ENCODE measurements at regions not wholly inside any gene's neighbourhood (a gene's known extent, or its start where the extent isn't known, plus 50 kb on each side); places are given as distances from the start of the nearest gene placed in this dataset.
A peak's percentile ranks its signal among the peaks of the same experiment; 100 is the strongest.

DNA sequence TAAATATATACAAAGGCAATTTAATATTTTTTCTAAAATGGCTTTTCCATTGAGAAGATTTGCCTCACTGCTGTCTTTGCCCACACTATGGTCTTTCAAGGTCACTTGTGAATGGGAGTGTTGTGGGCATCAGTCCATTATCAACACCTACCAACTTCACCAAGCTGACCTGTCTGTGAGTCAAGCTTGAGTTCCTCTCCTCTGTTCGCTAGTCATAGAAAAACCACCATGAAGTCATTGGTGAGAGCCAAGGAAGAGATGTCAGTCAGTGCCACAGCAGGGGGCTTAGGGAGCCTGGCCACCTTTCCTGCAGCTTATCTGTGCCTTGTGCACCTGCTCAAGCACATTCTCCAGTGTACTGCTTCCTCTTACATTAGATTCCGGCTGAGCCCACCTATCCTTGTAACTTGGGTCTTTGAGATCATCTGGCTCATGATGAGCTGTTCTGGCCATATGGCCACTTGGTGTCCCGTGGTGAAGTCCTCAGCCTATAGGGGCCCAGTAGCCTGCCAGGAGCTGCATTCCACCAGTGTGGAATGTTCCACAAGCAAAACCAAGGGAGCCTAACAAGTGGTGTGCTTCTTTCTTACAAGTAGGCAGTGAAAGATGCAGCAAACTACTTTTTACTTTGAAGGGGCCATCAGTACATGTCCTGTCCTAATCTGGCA lies 80.8 kb upstream of the C12orf71 start:
- Histone ChIP-seq H3K9me1 (replicated peaks; ENCODE audit: control insufficient read depth, extremely low read depth, insufficient read depth, low read length) (no peaks in the 10 kb centered on the region), H3K36me3 (ENCODE audit: control insufficient read depth in 2 of 2, extremely low read depth in 1 of 2, insufficient read depth in 2 of 2, low read length in 2 of 2) (no peaks in the 10 kb centered on the region), H3K4me1 (ENCODE audit: control insufficient read depth, extremely low read depth, insufficient read depth, low read length) (peaks cover 24% of the 10 kb centered on the region), H3K9ac (replicated peaks; ENCODE audit: extremely low read depth, insufficient read depth, low read length) (no peak overlapping the region), H3K4me3 (replicated peaks in 1 of 3; ENCODE audit: insufficient read depth in 1 of 3, low read depth in 1 of 3, low read length in 3 of 3) (no peak overlapping the region), H3K4me2 (ENCODE audit: insufficient read depth, low read length) (peak overlapping the region; percentile 30), H3K9me3 (replicated peaks; ENCODE audit: control insufficient read depth, insufficient read depth, low read length) (no peaks in the 10 kb centered on the region), H3K27me3 (ENCODE audit: control insufficient read depth in 2 of 2, insufficient read depth in 2 of 2, low read length in 2 of 2) (no peaks in the 10 kb centered on the region), H4K20me1 (replicated peaks; ENCODE audit: control insufficient read depth, extremely low read depth, insufficient read depth, low read length) (no peaks in the 10 kb centered on the region), H2AFZ (ENCODE audit: low read depth, low read length) (no peak overlapping the region), H3K27ac (ENCODE audit: insufficient read depth, low read depth, low read length) (peak overlapping the region; percentile 66), H3K79me2 (ENCODE audit: control insufficient read depth, insufficient read depth, low read length) (no peaks in the 10 kb centered on the region)
- TF ChIP-seq JUN (IDR thresholded peaks at IDR 0.05; ENCODE audit: borderline replicate concordance, insufficient read depth, insufficient read length, low read depth) (peak; percentile 42), FOS (IDR thresholded peaks at IDR 0.05; ENCODE audit: borderline replicate concordance, insufficient read depth, low read length) (peak; percentile 86), POLR2AphosphoS5 (IDR thresholded peaks at IDR 0.05; ENCODE audit: insufficient read depth, low read depth, low read length) (peak; percentile 70), EZH2 (IDR thresholded peaks at IDR 0.05; ENCODE audit: borderline replicate concordance, low read depth, low read length, severe bottlenecking) (no peak), MYC (IDR thresholded peaks at IDR 0.05; ENCODE audit: low read depth, low read length) (no peak), POLR2A (IDR thresholded peaks at IDR 0.05; ENCODE audit: low read depth, low read length) (no peak), GATA2 (IDR thresholded peaks at IDR 0.05; ENCODE audit: insufficient read depth, insufficient read length, low read depth, low read length) (peak; percentile 80)
- TF ChIP-seq, protein P1, sequence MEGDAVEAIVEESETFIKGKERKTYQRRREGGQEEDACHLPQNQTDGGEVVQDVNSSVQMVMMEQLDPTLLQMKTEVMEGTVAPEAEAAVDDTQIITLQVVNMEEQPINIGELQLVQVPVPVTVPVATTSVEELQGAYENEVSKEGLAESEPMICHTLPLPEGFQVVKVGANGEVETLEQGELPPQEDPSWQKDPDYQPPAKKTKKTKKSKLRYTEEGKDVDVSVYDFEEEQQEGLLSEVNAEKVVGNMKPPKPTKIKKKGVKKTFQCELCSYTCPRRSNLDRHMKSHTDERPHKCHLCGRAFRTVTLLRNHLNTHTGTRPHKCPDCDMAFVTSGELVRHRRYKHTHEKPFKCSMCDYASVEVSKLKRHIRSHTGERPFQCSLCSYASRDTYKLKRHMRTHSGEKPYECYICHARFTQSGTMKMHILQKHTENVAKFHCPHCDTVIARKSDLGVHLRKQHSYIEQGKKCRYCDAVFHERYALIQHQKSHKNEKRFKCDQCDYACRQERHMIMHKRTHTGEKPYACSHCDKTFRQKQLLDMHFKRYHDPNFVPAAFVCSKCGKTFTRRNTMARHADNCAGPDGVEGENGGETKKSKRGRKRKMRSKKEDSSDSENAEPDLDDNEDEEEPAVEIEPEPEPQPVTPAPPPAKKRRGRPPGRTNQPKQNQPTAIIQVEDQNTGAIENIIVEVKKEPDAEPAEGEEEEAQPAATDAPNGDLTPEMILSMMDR (IDR thresholded peaks at IDR 0.05; ENCODE audit: extremely low read depth in 1 of 2, insufficient read depth in 1 of 2, low read depth in 1 of 2, low read length in 2 of 2) = no peak
- TF ChIP-seq, protein P2, sequence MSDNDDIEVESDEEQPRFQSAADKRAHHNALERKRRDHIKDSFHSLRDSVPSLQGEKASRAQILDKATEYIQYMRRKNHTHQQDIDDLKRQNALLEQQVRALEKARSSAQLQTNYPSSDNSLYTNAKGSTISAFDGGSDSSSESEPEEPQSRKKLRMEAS (IDR thresholded peaks at IDR 0.05; ENCODE audit: insufficient read depth, insufficient read length) = no peak
- no TSS peak for BruUV-seq (replicated peaks)
- CTCF ChIA-PET = interaction anchor here (0.9 to 2.8 kb wide), 3 partner anchors 12 to 148 kb away, joined by 3 to 8 read pairs (median 3); no protein-coding TSS in a partner anchor
- POLR2A ChIA-PET = no interaction called here
- peak; percentile 76 for FAIRE-seq
- dilution Hi-C loops (cut with MboI; ENCODE audit: extremely low pct_ligation_motif_present, low sequenced_read_pairs) (no loop called here), intact Hi-C loops (cut with micrococcal nuclease) (no loop called here)
- DNase-seq (ENCODE audit: low read depth, low spot score) = peak; percentile 69

Measured in endothelial cell of umbilical vein (primary cell).